ENCODE measurements at regions not wholly inside any gene's neighbourhood (a gene's known extent, or its start where the extent isn't known, plus 50 kb on each side); places are given as distances from the start of the nearest gene placed in this dataset.

DNA sequence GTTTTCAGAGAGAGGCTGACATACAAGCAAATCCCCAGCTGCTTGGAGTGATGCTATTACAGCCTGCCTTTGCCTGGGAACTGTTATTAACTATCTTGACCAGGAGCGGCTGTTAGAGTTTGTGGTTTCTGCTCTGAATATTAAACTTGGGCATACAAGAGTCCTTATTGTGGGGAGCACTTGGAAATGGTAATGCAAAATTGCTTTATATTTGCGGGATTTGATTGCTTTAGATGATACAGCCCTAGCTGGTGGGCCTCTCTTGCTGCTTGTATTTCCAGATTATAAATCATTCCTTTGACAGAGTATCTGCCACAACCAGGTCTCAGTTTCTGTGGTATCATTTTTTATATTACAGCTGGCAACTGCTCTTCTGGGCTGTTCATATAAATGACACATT lies 101.9 kb upstream of the FAM204A start:
- intact Hi-C loops (cut with micrococcal nuclease; ENCODE audit: unreplicated experiment): no loop called here
- no peaks in the 10 kb centered on the region for H3K36me3 ChIP-seq (replicated peaks in 1 of 2; ENCODE audit: control insufficient read depth in 1 of 2, insufficient read depth in 2 of 2, low read length in 2 of 2)

More for the DNA sequence above, 101.9 kb upstream of the FAM204A start:
- FAIRE-seq: no peak
- H3K9me3 ChIP-seq (ENCODE audit: low read length): no peaks in the 10 kb centered on the region
- in situ Hi-C loops (cut with HindIII; ENCODE audit: extremely low pct_ligation_motif_present, low pct_unique_long_range_greater_than_20kb): loop anchor here (25.0 kb wide), 1 partner anchor 957 kb away; no protein-coding TSS in a partner anchor
- H4K20me1 ChIP-seq (ENCODE audit: insufficient read depth, low read length): no peaks in the 10 kb centered on the region
- ChIA-PET CTCF (ENCODE audit: low intra/inter-chr PET ratio, low total read pairs) (no interaction called here), POLR2A (no interaction called here)
- no peaks in the 10 kb centered on the region for H3K79me2 ChIP-seq (ENCODE audit: insufficient read depth, low read length)
- peaks cover 0 to 28% of the 10 kb centered on the region in 2 experiments; a peak in 3 of 5 replicates for H3K27me3 ChIP-seq (ENCODE audit: control insufficient read depth in 1 of 2, insufficient read depth in 2 of 2, low read length in 2 of 2)
- H3K4me1 ChIP-seq (ENCODE audit: insufficient read depth, low read length): no peaks in the 10 kb centered on the region
- H3K4me2 ChIP-seq (ENCODE audit: low read depth, low read length): no peak overlapping the region
- no peak for DNase-seq (ENCODE audit: low spot score)
- no peak for ATAC-seq
- H2AFZ ChIP-seq (ENCODE audit: low read length): no peak overlapping the region
- no peak overlapping the region for H3K27ac ChIP-seq (ENCODE audit: extremely low read length, insufficient read depth, low read length)
- H3K9ac ChIP-seq (ENCODE audit: insufficient read depth, low read depth, low read length): no peak overlapping the region
- H3K4me3 ChIP-seq (replicated peaks in 1 of 3; ENCODE audit: insufficient read depth in 1 of 3, low read depth in 2 of 3, low read length in 3 of 3): no peak overlapping the region
- BruUV-seq (replicated peaks): no TSS peak
- TF ChIP-seq ZNF12 (CRISPR knock-in tag; IDR thresholded peaks at IDR 0.05) (no peak), ZNF550 (CRISPR knock-in tag; IDR thresholded peaks at IDR 0.05; ENCODE audit: borderline replicate concordance) (no peak), ZNF253 (CRISPR knock-in tag; IDR thresholded peaks at IDR 0.05; ENCODE audit: borderline replicate concordance) (no peak), HDAC2 (CRISPR knock-in tag; IDR thresholded peaks at IDR 0.05) (no peak), ZFP82 (CRISPR knock-in tag; IDR thresholded peaks at IDR 0.05; ENCODE audit: borderline replicate concordance) (no peak), ZNF615 (CRISPR knock-in tag; IDR thresholded peaks at IDR 0.05; ENCODE audit: borderline replicate concordance) (no peak), ONECUT2 (CRISPR knock-in tag; IDR thresholded peaks at IDR 0.05) (no peak), YEATS2 (CRISPR knock-in tag; IDR thresholded peaks at IDR 0.05; ENCODE audit: borderline replicate concordance) (no peak), ZNF660 (CRISPR knock-in tag; IDR thresholded peaks at IDR 0.05; ENCODE audit: borderline replicate concordance, low read depth) (no peak), SMARCC2 (IDR thresholded peaks at IDR 0.05) (no peak), TBX3 (IDR thresholded peaks at IDR 0.05; ENCODE audit: borderline replicate concordance) (no peak), SIX1 (CRISPR knock-in tag; IDR thresholded peaks at IDR 0.05; ENCODE audit: borderline replicate concordance) (no peak), CCDC6 (CRISPR knock-in tag; IDR thresholded peaks at IDR 0.05) (no peak)
- TF ChIP-seq, protein P1, sequence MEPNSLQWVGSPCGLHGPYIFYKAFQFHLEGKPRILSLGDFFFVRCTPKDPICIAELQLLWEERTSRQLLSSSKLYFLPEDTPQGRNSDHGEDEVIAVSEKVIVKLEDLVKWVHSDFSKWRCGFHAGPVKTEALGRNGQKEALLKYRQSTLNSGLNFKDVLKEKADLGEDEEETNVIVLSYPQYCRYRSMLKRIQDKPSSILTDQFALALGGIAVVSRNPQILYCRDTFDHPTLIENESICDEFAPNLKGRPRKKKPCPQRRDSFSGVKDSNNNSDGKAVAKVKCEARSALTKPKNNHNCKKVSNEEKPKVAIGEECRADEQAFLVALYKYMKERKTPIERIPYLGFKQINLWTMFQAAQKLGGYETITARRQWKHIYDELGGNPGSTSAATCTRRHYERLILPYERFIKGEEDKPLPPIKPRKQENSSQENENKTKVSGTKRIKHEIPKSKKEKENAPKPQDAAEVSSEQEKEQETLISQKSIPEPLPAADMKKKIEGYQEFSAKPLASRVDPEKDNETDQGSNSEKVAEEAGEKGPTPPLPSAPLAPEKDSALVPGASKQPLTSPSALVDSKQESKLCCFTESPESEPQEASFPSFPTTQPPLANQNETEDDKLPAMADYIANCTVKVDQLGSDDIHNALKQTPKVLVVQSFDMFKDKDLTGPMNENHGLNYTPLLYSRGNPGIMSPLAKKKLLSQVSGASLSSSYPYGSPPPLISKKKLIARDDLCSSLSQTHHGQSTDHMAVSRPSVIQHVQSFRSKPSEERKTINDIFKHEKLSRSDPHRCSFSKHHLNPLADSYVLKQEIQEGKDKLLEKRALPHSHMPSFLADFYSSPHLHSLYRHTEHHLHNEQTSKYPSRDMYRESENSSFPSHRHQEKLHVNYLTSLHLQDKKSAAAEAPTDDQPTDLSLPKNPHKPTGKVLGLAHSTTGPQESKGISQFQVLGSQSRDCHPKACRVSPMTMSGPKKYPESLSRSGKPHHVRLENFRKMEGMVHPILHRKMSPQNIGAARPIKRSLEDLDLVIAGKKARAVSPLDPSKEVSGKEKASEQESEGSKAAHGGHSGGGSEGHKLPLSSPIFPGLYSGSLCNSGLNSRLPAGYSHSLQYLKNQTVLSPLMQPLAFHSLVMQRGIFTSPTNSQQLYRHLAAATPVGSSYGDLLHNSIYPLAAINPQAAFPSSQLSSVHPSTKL (CRISPR knock-in tag; IDR thresholded peaks at IDR 0.05): no peak
- TF ChIP-seq, protein P2, sequence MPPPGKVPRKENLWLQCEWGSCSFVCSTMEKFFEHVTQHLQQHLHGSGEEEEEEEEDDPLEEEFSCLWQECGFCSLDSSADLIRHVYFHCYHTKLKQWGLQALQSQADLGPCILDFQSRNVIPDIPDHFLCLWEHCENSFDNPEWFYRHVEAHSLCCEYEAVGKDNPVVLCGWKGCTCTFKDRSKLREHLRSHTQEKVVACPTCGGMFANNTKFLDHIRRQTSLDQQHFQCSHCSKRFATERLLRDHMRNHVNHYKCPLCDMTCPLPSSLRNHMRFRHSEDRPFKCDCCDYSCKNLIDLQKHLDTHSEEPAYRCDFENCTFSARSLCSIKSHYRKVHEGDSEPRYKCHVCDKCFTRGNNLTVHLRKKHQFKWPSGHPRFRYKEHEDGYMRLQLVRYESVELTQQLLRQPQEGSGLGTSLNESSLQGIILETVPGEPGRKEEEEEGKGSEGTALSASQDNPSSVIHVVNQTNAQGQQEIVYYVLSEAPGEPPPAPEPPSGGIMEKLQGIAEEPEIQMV (CRISPR knock-in tag; IDR thresholded peaks at IDR 0.05; ENCODE audit: low read depth): no peak
- TF ChIP-seq, protein P3, sequence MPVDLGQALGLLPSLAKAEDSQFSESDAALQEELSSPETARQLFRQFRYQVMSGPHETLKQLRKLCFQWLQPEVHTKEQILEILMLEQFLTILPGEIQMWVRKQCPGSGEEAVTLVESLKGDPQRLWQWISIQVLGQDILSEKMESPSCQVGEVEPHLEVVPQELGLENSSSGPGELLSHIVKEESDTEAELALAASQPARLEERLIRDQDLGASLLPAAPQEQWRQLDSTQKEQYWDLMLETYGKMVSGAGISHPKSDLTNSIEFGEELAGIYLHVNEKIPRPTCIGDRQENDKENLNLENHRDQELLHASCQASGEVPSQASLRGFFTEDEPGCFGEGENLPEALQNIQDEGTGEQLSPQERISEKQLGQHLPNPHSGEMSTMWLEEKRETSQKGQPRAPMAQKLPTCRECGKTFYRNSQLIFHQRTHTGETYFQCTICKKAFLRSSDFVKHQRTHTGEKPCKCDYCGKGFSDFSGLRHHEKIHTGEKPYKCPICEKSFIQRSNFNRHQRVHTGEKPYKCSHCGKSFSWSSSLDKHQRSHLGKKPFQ (CRISPR knock-in tag; IDR thresholded peaks at IDR 0.05; ENCODE audit: insufficient replicate concordance): no peak
- TF ChIP-seq, protein P4, sequence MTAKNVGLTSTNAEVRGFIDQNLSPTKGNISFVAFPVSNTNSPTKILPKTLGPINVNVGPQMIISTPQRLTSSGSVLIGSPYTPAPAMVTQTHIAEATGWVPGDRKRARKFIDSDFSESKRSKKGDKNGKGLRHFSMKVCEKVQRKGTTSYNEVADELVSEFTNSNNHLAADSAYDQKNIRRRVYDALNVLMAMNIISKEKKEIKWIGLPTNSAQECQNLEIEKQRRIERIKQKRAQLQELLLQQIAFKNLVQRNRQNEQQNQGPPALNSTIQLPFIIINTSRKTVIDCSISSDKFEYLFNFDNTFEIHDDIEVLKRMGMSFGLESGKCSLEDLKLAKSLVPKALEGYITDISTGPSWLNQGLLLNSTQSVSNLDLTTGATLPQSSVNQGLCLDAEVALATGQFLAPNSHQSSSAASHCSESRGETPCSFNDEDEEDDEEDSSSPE (CRISPR knock-in tag; IDR thresholded peaks at IDR 0.05): no peak
- WGBS (ENCODE audit: low lambda C conversion rate): 21% methylated on average over 2 of the region's 2 CpGs
